ENCODE measurements at regions not wholly inside any gene's neighbourhood (a gene's known extent, or its start where the extent isn't known, plus 50 kb on each side); places are given as distances from the start of the nearest gene placed in this dataset.

GRCh38 chr9:106283769-106284168, 579.2 kb upstream of the ZNF462 start:
- no peak for DNase-seq

GRCh38 chr9:106284296-106284695, 578.7 kb upstream of the ZNF462 start:
- DNase-seq: no peak

- DNase-seq: peak; percentile 25
Measured at GRCh38 chr9:106286249-106286648, 576.7 kb upstream of the ZNF462 start.

- peak; percentile 24 for DNase-seq
Measured at GRCh38 chr9:106287091-106287631, 575.8 kb upstream of the ZNF462 start.

- DNase-seq: no peak
Measured at GRCh38 chr9:106287731-106288130, 575.2 kb upstream of the ZNF462 start.

- DNase-seq: no peak
Measured at GRCh38 chr9:106288689-106289088, 574.3 kb upstream of the ZNF462 start.

GRCh38 chr9:106291786-106292185, 571.2 kb upstream of the ZNF462 start:
- no peak for DNase-seq

GRCh38 chr9:106296426-106296825, 566.5 kb upstream of the ZNF462 start:
- DNase-seq: no peak

GRCh38 chr9:106298997-106299396, 564.0 kb upstream of the ZNF462 start:
- DNase-seq: no peak

- no peak for DNase-seq
Measured at GRCh38 chr9:106304401-106304920, 558.5 kb upstream of the ZNF462 start.

GRCh38 chr9:106305428-106306133, 557.4 kb upstream of the ZNF462 start:
- no peak for DNase-seq

- no peak for DNase-seq
Measured at GRCh38 chr9:106307670-106308069, 555.3 kb upstream of the ZNF462 start.

GRCh38 chr9:106309925-106310324, 553.0 kb upstream of the ZNF462 start:
- DNase-seq: no peak

GRCh38 chr9:106310782-106311181, 552.2 kb upstream of the ZNF462 start:
- DNase-seq: no peak

GRCh38 chr9:106312906-106313305, 550.1 kb upstream of the ZNF462 start:
- DNase-seq: no peak

- no peak for DNase-seq
Measured at GRCh38 chr9:106314476-106314875, 548.5 kb upstream of the ZNF462 start.

- no peak for DNase-seq
Measured at GRCh38 chr9:106321394-106322180, 541.4 kb upstream of the ZNF462 start.

- DNase-seq: no peak
Measured at GRCh38 chr9:106322706-106323245, 540.2 kb upstream of the ZNF462 start.

GRCh38 chr9:106324053-106324585, 538.8 kb upstream of the ZNF462 start:
- no peak for DNase-seq

- peak; percentile 15 for DNase-seq
Measured at GRCh38 chr9:106324591-106325280, 538.2 kb upstream of the ZNF462 start.

- DNase-seq: no peak
Measured at GRCh38 chr9:106326493-106326892, 536.5 kb upstream of the ZNF462 start.

GRCh38 chr9:106333481-106333880, 529.5 kb upstream of the ZNF462 start:
- no peak for DNase-seq

- no peak for DNase-seq
Measured at GRCh38 chr9:106334081-106334480, 528.9 kb upstream of the ZNF462 start.

Measured in retina (tissue), 1 donor.